Cerebellar cortex (tissue), 1 donor: ENCODE measurements at regions not wholly inside any gene's neighbourhood (a gene's known extent, or its start where the extent isn't known, plus 50 kb on each side); places are given as distances from the start of the nearest gene placed in this dataset.
"Not testable (repeated sequence)": the region's sequence is repeated elsewhere in the genome, so short reads cannot be mapped to it uniquely, and the experiment has no call there.

Source experiments
- DNase-seq: peaks from one replicate; pipeline ENCODE4 v3.0.0-alpha.2; 2015; ENCODE audit warnings: low spot score

GRCh38 chr12:75943730-75944096 lies 87.9 kb downstream of the PHLDA1 start:
- DNase-seq, result no peak

GRCh38 chr12:75941661-75942060 lies 89.9 kb downstream of the PHLDA1 start:
- DNase-seq, result not testable (repeated sequence)

GRCh38 chr12:75939016-75939642 lies 92.4 kb downstream of the PHLDA1 start:
- DNase-seq, result no peak

- DNase-seq, result no peak
These were observed 93.4 kb downstream of the PHLDA1 start for GRCh38 chr12:75938189-75938588.

- DNase-seq, result no peak
These were observed 94.1 kb downstream of the PHLDA1 start for GRCh38 chr12:75937486-75937885.

- no peak for DNase-seq
These were observed 94.8 kb downstream of the PHLDA1 start for GRCh38 chr12:75936515-75937440.

GRCh38 chr12:75935539-75936242 lies 95.9 kb downstream of the PHLDA1 start:
- DNase-seq, result no peak

GRCh38 chr12:75933101-75933500 lies 98.5 kb downstream of the PHLDA1 start:
- DNase-seq, result no peak

GRCh38 chr12:75932241-75932640 lies 99.3 kb downstream of the PHLDA1 start:
- no peak for DNase-seq

GRCh38 chr12:75923964-75924666 lies 107.5 kb downstream of the PHLDA1 start:
- DNase-seq, result no peak

GRCh38 chr12:75922944-75923642 lies 108.5 kb downstream of the PHLDA1 start:
- DNase-seq, result no peak

GRCh38 chr12:75921622-75922289 lies 109.8 kb downstream of the PHLDA1 start:
- DNase-seq, result no peak

GRCh38 chr12:75917715-75918114 lies 113.9 kb downstream of the PHLDA1 start:
- DNase-seq, result no peak

- DNase-seq, result no peak
These were observed 114.5 kb downstream of the PHLDA1 start for GRCh38 chr12:75917083-75917482.

- DNase-seq, result no peak
These were observed 117.8 kb downstream of the PHLDA1 start for GRCh38 chr12:75913502-75914351.

- no peak for DNase-seq
These were observed 121.6 kb downstream of the PHLDA1 start for GRCh38 chr12:75909714-75910656.

- no peak for DNase-seq
These were observed 122.5 kb downstream of the PHLDA1 start for GRCh38 chr12:75908961-75909605.

GRCh38 chr12:75905922-75906321 lies 125.7 kb downstream of the PHLDA1 start:
- DNase-seq, result no peak
